NCI-H524 treated with DMSO at 0.1 percent for 48 hours (cell line): ENCODE measurements at regions not wholly inside any gene's neighbourhood (a gene's known extent, or its start where the extent isn't known, plus 50 kb on each side); places are given as distances from the start of the nearest gene placed in this dataset.
"Not testable (repeated sequence)": the region's sequence is repeated elsewhere in the genome, so short reads cannot be mapped to it uniquely, and the experiment has no call there.

Source experiments
- DNase-seq: peaks from one replicate; lab custom pipeline; 2025; lab: John Stamatoyannopoulos, UW

- DNase-seq = no peak
Measured at GRCh38 chr9:88596376-88596775, 61.4 kb downstream of the NXNL2 start.

GRCh38 chr9:88604836-88605511, 70.0 kb downstream of the NXNL2 start:
- no peak for DNase-seq

DNA sequence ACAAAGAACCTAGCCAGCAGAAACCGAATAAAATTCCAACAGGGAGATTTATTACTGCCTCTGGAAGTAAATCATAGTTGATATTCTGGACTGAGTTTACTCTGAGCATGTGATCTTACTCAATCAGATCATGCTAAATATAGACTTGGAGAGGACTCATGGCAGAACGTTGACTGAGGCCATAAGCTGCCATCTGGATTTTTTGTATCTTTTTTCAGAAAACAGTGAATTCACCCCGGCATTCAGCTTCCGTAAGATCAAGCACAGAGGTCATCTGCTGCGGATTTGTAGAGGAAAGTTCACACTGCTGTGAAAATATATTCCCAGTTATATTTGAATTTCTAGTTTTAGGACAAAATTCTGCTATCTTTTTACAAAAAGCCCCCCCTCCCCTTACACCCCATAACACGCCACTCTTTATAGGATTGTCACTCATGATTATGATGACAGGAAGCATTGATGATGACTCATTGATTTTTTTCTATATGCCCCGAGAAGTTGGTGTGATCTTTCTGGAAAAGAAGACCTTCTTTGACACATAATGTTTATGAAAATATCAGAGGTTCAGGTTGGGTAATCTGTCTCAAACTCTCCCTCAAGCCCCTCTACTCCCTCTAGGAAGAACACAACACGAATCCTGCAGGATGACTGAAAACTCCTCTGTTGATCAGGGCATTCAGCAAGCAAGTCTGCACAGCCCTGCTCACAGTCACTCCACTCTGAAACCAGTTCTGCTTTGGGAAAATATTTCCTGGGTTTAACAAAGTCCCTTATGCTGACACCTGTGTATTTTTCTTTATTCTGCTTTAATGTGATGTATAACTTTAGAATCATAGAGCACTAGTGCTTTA, 70.8 kb downstream of the NXNL2 start:
- DNase-seq = no peak

DNA sequence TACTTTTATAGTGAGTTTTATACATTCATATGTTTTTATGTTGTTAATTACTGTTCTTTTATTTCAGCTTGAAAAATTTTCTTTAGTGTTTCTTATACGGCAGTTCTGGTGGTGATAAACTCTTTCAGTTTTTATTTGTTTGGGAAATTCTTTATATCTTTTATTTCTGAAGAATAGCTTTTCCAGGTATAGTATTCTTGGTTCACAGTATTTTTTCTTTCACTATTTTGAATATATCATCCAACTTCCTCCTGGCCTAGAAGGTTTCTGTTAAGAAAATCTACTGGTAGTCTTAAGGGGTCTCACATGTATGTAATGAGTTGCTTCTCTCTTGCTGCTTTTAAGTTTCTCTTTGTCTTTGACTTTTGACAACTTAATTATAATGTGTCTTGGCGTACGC, 79.4 kb downstream of the NXNL2 start:
- DNase-seq = no peak

GRCh38 chr9:88623698-88624097, 88.7 kb downstream of the NXNL2 start:
- no peak for DNase-seq

DNA sequence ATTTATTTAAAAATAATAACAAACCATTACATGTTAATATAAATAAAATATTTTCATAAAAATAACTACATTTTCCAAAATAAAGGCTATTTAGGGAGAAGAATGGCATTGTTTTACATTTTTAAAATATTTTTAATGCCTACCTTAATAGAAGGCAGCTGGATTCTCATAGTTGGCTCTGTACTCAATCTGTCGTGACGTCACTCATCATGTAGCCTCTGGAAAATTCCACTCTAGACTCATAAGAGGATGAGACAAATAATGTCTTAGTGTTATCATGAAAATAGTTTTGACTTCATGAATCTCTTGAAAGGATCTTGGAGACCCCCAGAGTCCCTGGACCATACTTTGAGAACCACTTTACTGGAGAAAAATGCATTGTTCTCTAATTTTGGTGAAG, 93.1 kb downstream of the NXNL2 start:
- no peak for DNase-seq

GRCh38 chr9:88628811-88629210, 93.8 kb downstream of the NXNL2 start:
- no peak for DNase-seq

GRCh38 chr9:88630574-88630973, 95.6 kb downstream of the NXNL2 start:
- DNase-seq = not testable (repeated sequence)

GRCh38 chr9:88635151-88635550, 100.2 kb downstream of the NXNL2 start:
- no peak for DNase-seq

GRCh38 chr9:88641456-88642240, 106.7 kb downstream of the NXNL2 start:
- no peak for DNase-seq

DNA sequence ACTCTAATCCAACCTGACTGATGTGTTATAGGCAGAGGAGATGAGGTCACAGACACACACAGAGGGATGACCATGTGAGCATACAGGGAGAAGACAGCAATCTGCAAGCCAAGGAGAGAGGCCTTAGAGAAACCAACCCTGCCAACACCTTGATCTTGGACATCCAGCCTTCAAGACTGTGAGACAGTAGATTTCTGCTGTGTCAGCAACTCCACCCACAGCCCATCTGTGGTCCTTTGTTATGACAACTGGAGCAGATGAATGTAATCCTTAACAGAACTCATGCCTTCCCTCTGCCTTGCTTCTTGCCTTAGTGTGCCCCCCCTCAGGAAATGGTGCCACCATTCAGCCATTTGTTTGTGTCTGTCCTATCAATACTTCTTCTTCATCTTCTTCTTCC, 107.4 kb downstream of the NXNL2 start:
- DNase-seq = no peak

GRCh38 chr9:88643931-88644330, 109.0 kb downstream of the NXNL2 start:
- no peak for DNase-seq

DNA sequence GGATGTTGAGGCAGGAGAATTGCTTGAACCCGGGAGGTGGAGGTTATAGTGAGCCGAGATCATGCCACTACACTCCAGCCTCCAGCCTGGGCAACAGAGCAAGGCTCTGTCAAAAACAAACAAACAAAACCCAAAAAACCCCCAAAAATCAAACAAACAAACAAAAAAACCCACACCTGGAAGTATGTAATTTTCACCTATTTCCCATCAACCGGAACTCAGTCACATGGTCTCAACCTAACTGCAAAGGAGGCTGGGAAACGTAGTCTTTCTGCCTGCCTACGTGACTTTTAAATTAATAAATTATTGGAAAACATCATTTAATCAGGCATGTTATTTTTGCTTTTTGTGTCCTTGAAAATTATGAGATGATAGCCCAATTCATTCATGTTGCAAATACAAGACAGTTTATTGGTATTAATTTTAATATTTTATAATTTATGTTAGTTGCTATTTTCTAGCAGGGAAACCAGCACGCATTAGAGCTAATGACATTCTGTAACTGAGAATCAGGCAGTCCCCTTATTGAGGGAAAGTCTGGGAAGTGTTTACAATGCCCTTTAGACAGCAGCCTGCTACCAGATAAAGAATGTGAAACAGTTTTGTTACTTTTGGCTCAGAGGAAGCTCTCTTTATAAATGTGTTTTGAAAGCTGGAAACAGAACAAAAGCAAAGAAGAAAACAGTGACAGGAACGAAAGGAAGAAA, 110.3 kb downstream of the NXNL2 start:
- no peak for DNase-seq

GRCh38 chr9:88645879-88646199, 110.9 kb downstream of the NXNL2 start:
- DNase-seq = no peak

- DNase-seq = no peak
Measured at GRCh38 chr9:88646539-88647300, 111.7 kb downstream of the NXNL2 start.

DNA sequence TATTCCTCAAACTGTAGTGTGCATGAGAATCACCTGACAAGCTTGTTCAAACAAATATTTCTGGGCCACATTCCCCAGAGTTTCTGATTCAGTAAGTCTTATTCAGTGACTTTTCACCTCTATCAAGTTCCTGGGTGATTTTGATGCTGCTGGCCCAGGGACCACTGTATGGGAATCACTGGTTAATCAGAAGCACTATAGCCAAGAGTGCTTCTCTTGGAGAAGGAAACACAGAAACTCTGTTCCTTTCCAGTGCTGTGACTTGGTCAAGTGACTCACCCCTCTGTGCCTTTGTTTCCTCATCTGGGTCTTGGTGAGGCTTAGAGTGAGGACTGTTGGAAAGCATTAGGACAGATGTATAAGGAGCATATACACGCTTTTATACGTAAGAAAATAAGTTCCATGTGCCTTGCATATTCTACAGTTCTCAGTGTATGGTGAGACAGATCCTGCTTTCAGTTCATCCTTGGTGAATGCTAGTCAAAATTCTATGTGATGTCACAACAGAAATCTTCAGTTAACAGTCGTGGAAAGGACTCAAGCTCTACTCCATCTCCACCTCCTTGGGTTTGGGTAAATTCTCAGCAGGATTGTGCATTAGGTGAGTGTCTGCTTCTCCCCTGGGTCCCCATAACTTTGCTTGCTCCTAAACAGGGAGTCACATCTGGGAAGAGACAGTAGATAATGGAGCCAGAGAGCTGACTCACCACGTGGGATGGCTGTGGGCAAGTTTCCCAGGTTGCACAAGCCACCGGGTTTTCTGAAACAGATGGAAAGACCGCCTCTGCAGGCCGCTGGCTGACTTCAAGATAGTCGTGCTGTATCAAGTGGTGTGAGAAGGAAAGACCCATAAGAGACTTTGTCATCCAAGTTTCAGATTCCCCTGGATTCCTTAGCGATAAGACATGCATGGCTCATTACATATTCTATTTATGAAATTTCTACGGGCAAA, 117.0 kb downstream of the NXNL2 start:
- DNase-seq = no peak

GRCh38 chr9:88652876-88653275, 117.9 kb downstream of the NXNL2 start:
- DNase-seq = no peak

DNA sequence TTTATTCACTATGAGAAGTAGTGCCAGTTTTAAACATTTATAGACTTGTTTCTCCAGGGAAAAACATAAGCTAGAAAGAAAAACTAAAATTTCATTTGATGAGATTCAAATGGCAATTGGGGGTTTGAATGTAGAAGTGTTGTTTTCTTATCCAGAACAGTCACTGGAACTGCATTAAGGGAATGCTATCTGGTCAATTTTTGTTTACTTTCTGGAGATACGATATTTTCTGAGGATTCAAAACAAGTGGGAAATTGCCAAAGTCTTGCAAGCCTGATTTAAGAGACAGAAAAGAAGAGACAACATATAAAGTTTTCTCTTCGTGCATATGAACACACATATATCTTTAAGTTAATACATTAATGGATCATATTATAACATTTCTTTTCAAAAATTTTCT, 118.4 kb downstream of the NXNL2 start:
- no peak for DNase-seq

DNA sequence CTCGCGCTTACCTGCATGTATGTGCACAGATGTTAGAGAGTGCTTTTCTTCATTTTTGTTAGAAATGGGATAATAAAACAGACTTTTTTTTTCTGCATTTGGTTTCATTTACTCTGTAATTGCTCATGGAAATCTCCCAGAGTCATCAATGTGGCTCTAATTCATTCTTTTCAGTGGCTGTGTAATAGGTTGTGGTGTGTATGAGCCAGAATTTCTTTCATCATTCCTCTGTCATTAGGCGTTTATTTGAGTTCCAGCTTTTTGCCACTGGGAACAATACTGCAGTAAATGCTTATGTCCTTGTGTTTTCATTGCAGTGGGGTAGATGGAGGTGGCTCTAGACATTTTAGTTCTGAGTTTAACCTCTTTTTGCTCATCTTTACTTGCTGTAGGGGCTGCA, 118.9 kb downstream of the NXNL2 start:
- no peak for DNase-seq

GRCh38 chr9:88657893-88658292, 122.9 kb downstream of the NXNL2 start:
- DNase-seq = no peak
